GM12891 (cell line): ENCODE measurements at regions not wholly inside any gene's neighbourhood (a gene's known extent, or its start where the extent isn't known, plus 50 kb on each side); places are given as distances from the start of the nearest gene placed in this dataset.
"Not testable (repeated sequence)": the region's sequence is repeated elsewhere in the genome, so short reads cannot be mapped to it uniquely, and the experiment has no call there.

Experiments used
- DNase-seq: peaks from one replicate; pipeline ENCODE4 v3.0.0; 2011; ENCODE audit warnings: low spot score; ENCODE audit not compliant: insufficient read length
- FAIRE-seq: peaks from 2 replicates; lab custom pipeline; 2011; peaks lifted over from hg19 to GRCh38; lab: Jason Lieb, UNC
- PAX5 ChIP-seq: IDR thresholded peaks from 2 replicates; pipeline ENCODE4 v1.6.1; 2011; ENCODE audit warnings: low read length, moderate library complexity, mild to moderate bottlenecking; ENCODE audit not compliant: insufficient read depth, severe bottlenecking
- POLR2A ChIP-seq: IDR thresholded peaks from 2 replicates; pipeline ENCODE4 v1.6.1; 2011; ENCODE audit warnings: low read depth, low read length, control low read depth
- POLR2AphosphoS5 ChIP-seq: IDR thresholded peaks from 2 replicates; pipeline ENCODE4 v1.6.1; 2011; ENCODE audit warnings: low read depth, low read length, control low read depth
- POU2F2 ChIP-seq: IDR thresholded peaks from 2 replicates; pipeline ENCODE4 v1.6.1; 2011; ENCODE audit warnings: low read depth, mild to moderate bottlenecking, control low read depth, low read length, moderate library complexity
- SPI1 ChIP-seq: IDR thresholded peaks from 2 replicates; pipeline ENCODE4 v1.6.1; 2011; ENCODE audit warnings: low read depth, low read length, control low read depth
- TAF1 ChIP-seq: IDR thresholded peaks from 2 replicates; pipeline ENCODE4 v1.6.1; 2011; ENCODE audit warnings: low read depth, low read length, control low read depth

- DNase-seq (no peak), FAIRE-seq (no peak)
- TF ChIP-seq TAF1 (no peak), POU2F2 (no peak), SPI1 (no peak), POLR2A (no peak), POLR2AphosphoS5 (no peak), PAX5 (no peak)
Measured at GRCh38 chr3:152578769-152579168, 256.2 kb upstream of the P2RY1 start.

DNA sequence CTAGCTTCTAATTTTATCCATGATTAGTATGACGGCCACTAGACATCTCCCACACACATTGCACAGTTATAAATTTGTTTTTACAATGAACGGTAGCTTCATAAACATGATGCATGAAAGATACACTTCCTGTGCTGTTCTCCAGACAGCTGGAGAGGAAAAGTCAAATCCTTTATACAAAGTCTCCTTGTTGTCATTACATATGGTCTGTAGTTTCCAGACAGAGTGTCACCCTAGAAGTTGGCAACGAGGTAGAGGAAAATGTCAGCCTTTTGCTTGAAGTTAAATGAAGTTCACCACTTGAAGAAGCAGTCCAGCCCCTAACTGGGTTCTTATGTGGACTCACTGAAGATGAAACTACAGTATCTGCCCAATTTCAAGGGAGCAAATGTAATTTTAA, 253.0 kb upstream of the P2RY1 start:
- TF ChIP-seq POU2F2, result no peak
- no peak for TF ChIP-seq PAX5
- no peak for TF ChIP-seq TAF1
- no peak for TF ChIP-seq POLR2A
- TF ChIP-seq SPI1, result no peak
- no peak for TF ChIP-seq POLR2AphosphoS5
- FAIRE-seq (no peak), DNase-seq (no peak)

DNA sequence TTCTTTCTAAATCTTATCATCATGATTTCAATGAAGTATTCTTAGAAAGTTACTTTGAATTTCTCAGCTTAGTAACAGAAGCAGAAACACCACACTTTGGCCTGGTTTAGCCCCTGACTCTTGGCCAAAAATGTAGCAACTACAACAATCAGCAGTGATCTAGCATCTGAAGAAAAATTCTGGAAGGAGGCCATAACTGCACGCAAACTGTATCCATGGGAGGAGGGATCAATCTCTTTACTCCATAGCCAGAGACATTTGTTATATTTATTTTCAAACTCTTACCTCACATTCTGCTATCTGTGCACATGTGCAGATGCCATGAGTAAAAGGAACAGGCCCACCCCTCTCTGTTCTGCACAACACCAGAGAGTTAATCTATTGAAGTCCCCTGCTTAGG, 251.0 kb upstream of the P2RY1 start:
- no peak for DNase-seq
- TF ChIP-seq PAX5 (no peak), POLR2A (no peak), SPI1 (no peak), POLR2AphosphoS5 (no peak), TAF1 (no peak), POU2F2 (no peak)
- no peak for FAIRE-seq

DNA sequence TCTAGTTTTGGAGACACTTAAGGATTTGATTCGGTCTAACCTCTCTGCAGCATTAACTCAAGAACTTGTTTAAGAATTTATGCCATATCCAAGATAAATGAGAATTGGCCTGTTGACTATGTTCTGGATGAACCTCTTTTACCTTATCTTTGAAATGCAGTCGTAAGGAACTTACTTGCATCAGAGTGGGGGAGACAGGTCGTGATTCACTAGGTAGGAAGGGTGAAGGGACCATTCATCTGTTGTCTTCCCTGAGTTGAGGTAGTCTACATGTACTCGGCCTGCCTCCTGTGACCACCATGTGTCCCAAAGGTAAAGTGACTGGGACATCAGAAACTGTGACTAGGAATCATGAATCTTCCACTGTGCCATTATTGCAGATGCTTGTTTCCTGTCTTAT, 248.0 kb upstream of the P2RY1 start:
- DNase-seq, result no peak
- TF ChIP-seq POLR2A (no peak), SPI1 (no peak), PAX5 (no peak), POLR2AphosphoS5 (no peak), TAF1 (no peak), POU2F2 (no peak)
- no peak for FAIRE-seq

DNA sequence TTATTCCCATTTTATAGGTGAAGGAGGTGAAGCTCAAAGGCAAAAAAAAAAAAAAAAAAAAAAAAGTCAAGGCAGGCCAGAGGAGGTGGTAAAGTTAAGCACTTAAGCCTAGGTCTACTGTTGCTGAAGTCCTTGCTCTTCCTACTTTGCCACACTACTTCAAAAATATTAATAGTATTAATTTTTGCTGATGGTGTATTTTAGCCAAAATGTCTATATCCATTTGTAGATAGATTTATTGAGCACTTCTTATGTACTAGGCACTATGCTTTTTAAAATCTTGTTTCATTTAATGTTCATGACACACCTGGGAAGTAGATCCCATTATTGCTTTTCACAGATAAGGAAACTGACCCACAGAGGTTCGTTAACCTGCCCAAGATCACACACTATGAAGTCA, 247.1 kb upstream of the P2RY1 start:
- FAIRE-seq (no peak), DNase-seq (no peak)
- TF ChIP-seq POLR2AphosphoS5 (no peak), POLR2A (no peak), TAF1 (no peak), PAX5 (no peak), POU2F2 (no peak), SPI1 (no peak)

DNA sequence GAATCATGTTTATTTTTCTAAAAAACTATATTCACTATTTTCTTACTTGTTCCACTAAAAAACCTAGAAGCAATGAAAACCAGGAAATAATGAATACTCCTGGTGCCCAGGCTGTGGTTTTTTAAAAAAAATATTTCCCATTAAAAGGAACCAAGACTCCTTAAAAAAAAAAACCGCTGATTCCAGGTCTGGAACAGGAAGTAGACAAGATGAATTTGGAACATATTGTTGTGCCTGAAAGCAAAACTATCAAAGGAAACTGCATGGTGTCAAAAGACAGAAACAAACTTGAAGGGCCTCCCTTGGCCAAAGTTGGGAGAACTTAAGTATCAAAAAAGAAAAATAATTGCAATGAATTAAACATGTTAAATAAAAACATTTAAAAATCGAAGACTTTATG, 245.3 kb upstream of the P2RY1 start:
- no peak for TF ChIP-seq PAX5
- TF ChIP-seq POU2F2, result no peak
- TF ChIP-seq POLR2A, result no peak
- no peak for TF ChIP-seq TAF1
- no peak for TF ChIP-seq SPI1
- no peak for TF ChIP-seq POLR2AphosphoS5
- FAIRE-seq, result no peak
- no peak for DNase-seq

- no peak for DNase-seq
- no peak for FAIRE-seq
- TF ChIP-seq TAF1, result no peak
Measured at GRCh38 chr3:152591515-152591914, 243.4 kb upstream of the P2RY1 start.

- DNase-seq (no peak), FAIRE-seq (no peak)
- TF ChIP-seq POU2F2, result no peak
Measured at GRCh38 chr3:152593242-152593641, 241.7 kb upstream of the P2RY1 start.

- TF ChIP-seq SPI1 (peak; percentile 86), POLR2AphosphoS5 (no peak)
- FAIRE-seq (peak; percentile 84), DNase-seq (peak; percentile 35)
Measured at GRCh38 chr3:152595975-152596821, 238.7 kb upstream of the P2RY1 start.

GRCh38 chr3:152596832-152597231, 238.1 kb upstream of the P2RY1 start:
- not testable (repeated sequence) for DNase-seq, FAIRE-seq

DNA sequence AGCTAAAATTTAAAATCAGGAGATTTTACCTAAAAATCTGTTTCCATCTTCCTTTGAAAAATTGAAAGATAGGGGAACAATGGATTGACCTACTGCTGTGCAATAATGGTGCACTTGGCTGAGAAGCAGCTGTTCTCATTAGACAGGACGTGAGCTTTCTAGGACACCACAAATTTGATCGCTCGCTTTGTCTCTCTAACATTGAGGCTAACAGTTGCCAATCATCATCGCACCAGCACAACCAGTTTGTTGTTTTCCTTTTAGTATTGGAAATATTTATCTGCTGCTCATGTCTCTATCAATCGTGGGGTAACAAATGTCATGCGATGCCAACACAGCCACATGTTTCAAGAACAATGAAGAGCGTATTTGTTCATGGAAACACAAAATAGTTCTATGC, 228.8 kb upstream of the P2RY1 start:
- TF ChIP-seq TAF1, result no peak
- no peak for TF ChIP-seq POLR2AphosphoS5
- TF ChIP-seq POU2F2, result no peak
- no peak for TF ChIP-seq POLR2A
- no peak for TF ChIP-seq SPI1
- TF ChIP-seq PAX5, result no peak
- DNase-seq (no peak), FAIRE-seq (no peak)
